Dedifferentiated amniotic fluid mesenchymal stem cell (primary cell): ENCODE measurements at regions not wholly inside any gene's neighbourhood (a gene's known extent, or its start where the extent isn't known, plus 50 kb on each side); places are given as distances from the start of the nearest gene placed in this dataset.
A peak's percentile ranks its signal among the peaks of the same experiment; 100 is the strongest.

Source experiments
- DNase-seq: peaks from one replicate; pipeline ENCODE4 v3.0.0-alpha.2; 2016; ENCODE audit errors: extremely low spot score

GRCh38 chr5:96283589-96283988 is 149.5 kb downstream of the PCSK1 start:
- no peak for DNase-seq

DNA sequence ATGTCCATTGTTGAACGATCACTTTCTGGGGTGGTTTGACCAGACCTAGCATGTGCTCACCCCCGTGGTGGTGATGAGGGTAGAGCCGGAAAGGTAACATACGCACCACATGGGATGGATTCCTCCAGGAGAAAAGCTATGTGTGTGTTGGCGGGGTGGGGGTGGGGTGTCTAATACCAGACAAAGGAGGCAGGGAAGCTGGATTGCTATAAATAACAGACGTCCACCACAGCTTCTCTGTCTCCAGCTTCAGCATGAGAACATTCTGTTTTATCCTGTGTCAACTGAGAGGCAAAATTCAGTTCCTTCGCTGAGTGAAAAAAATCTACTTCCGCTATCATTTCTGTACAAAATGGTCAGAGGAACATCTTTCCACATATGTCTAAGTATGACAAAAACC is 151.0 kb downstream of the PCSK1 start:
- no peak for DNase-seq

DNA sequence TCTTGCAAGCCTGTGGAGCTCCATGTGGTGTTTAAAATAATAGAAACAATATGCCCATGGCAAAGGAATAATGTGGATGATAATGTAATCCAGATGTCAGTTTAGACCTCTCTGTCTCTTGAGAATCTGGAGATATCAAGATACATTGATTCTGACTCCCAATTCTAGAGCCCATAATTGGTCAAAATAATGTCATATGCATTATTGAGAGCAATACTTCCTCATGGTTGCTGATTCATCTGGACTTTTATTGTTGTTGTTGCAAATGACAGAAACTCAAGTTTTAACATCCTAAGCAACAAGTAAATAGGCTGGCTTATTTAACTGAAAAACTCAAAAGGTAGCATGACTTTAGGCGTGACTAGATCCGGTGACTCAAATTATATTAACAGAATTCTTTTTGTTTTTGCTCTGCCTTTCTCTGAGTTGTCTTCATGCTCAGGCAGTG is 152.1 kb downstream of the PCSK1 start:
- no peak for DNase-seq

DNA sequence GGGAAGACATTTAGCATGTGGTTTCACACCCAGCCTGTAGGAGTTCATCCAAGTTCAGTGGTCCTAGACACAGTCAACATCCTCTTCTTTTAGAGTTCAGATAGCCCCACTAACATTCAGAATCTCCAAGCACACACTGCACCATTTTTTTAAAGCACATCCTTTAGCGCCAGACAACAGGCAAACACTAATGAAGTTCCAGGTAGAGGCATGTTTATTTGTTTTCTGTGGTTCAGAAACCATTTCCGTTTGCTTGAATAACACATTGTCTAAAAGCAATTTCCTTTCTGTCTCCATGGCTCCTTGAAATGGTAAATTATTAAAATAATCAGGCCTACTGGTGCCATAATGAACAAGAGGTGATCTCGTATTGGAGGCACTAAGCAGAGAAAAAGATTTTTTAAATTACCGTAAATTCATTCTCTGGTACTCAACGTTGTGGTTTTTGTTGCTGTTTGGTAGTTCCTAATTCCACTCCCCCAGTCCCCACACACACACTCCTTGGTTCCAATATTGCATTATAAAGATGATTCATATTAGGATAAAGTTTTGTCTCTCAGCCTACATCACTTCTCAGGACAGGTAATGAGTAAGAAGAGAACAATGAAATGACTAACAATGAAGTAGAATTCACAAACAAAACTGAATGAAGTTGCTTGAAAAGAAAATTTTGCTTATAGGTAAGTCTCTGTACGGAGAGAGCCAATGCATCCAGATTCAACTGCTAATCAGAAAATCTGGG is 153.1 kb downstream of the PCSK1 start:
- no peak for DNase-seq

DNA sequence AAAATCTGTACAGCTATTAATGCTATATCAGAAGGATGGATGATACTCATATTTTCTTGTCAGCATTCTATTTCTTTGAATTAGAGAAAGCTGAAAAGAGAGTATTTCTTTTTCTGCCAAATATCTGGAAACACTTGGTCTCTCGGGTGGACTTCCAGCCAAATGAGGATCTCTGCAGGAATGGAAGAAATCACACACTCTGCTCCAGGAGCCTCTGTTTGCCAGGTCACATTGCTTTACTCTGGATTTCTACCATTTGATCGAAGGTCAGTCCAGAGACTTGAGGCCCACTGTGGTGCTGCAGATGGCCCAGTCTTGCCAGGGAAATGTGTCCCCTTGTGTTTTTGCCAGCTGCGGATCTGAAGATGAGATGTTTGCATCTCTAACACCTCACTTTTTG is 154.1 kb downstream of the PCSK1 start:
- no peak for DNase-seq

DNA sequence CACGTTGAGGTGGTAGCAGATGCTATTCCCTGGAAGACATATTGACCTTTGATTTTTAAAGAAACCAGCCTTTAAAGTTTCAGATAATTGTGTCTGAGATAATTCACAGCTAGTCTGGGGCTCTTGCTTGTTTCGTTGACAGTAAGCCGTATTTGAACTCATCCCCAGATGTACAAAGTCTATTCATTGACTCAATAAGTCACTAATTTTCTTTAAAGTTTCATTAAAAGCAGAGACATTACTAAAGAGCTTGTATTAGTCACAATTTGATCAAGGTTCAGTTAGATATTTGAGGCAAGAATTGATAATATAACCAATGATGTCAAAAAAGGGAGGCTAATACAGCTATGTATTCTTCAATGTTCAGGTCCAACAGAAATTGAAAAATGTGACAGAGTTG is 158.0 kb downstream of the PCSK1 start:
- DNase-seq: no peak

DNA sequence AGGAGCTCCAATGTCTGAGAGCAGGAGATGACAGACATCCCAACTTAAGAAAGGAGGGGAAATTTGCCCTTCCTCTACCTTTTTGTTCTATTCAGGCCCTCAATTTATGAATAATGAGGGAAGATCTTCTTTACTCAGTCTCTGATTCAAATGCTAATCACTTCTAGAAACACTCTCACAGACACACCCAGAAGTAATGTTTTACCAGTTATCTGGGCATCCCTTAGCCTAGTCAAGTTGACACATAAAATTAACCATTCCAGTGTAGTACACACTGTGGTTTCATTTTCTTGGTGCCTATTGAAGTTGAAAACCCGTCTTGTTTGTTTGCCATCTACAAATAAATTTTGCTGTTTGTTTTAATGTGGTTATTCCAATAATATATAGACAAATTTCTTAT is 167.6 kb downstream of the PCSK1 start:
- no peak for DNase-seq

GRCh38 chr5:96264047-96264446 is 169.0 kb downstream of the PCSK1 start:
- DNase-seq: no peak

DNA sequence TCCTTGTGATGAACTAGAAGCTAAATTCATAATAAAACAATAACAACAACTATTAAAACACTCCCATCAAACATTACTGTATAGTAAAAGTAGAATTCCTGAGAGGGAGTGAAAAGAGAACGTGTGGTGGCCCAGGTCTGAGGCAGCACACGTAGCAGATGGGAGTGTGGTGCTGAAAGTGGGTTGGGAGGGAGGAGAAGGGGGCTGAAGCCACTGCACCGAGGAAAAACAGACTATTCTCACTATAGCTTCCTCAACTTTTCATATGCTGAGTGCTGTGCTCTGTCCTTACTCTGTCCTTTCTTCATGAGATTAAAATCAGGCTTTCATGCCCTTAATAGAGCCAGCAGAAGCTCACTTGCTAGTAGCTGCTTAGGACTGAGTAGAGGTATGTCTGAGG is 170.9 kb downstream of the PCSK1 start:
- DNase-seq: no peak

GRCh38 chr5:96260009-96260408 is 173.0 kb downstream of the PCSK1 start:
- no peak for DNase-seq

- peak; percentile 47 for DNase-seq
Observed at GRCh38 chr5:96259151-96259772, 173.8 kb downstream of the PCSK1 start.

DNA sequence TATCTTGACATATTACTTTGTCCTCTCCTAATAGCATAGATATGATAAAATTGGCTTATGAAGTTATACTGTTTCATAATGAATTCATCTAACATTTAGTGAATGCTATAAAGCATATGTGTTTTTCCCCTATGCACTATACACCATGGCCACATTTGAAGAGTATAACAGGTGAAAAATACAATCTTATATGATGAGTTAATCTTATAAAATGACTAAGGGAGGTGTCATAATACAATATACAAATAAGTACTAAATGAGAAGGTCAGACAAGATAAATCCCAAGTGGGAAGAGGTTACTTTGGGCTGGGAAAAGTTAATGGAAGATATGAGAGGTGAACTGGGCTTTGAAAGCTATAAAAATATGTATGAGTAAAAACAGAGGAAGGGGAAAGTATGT is 174.4 kb downstream of the PCSK1 start:
- DNase-seq: no peak

DNA sequence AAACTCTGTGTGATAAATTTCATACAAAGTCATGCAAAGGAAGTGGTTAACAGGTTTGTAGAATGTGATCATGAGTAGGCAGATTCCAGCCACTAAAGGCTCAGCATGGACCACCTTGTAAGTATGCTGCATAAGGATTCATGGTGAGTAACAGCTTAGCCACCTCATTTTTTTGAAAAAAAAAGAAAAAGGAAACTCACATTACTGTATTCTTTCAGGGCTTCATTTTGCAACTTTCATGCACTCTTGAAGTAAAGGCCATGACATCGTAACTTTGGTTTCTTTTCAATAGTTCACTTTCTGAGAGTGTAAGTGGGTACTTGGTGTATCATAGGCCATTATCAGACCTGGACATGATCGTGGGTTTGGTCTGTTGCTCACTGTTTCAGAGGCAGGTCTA is 175.1 kb downstream of the PCSK1 start:
- no peak for DNase-seq

GRCh38 chr5:96256795-96257470 is 176.1 kb downstream of the PCSK1 start:
- DNase-seq: no peak

- DNase-seq: peak; percentile 87
Observed at GRCh38 chr5:96254980-96255691, 177.9 kb downstream of the PCSK1 start.

DNA sequence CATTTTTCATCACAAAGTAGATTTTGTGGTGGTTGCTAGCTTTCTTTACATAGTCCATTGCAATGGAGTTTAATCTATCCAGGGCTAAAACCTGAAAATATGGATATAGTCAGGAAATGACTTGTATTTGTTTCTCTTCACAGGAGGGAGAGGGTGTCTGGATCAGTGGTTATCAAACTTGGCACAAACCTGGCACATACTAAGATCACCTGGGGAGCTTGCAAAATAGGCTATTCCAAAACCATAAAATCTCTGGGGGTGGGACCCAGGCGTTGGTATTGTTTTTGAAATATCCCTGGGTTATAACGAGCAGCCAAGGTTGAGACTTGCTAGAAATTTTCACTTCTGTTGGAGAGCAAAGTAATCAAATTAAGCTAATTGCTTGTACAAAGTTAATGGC is 179.9 kb downstream of the PCSK1 start:
- DNase-seq: no peak

DNA sequence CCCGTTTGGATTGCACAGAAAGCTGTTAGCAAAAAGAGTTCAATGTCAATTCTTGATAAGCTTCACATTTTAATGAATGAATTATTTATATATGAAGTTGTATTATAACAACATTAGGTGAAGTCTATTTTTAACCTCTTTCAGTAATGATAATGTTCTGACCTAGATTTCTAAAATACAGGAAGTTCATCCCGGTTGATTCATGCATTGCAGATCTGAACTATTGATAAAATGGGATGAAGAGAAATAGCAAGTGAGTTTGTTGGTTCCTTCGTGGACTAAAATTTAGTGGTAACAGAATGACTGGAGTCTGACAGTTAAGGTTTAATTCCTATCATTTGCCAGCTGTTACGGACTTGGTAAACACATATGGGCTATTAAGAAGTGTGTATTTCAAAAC is 180.5 kb downstream of the PCSK1 start:
- no peak for DNase-seq

- DNase-seq: no peak
Observed at GRCh38 chr5:96250782-96251181, 182.3 kb downstream of the PCSK1 start.

- DNase-seq: no peak
Observed at GRCh38 chr5:96248131-96248530, 184.9 kb downstream of the PCSK1 start.

- DNase-seq: no peak
Observed at GRCh38 chr5:96247708-96248107, 185.3 kb downstream of the PCSK1 start.

- DNase-seq: peak; percentile 42
Observed at GRCh38 chr5:96247097-96247701, 185.8 kb downstream of the PCSK1 start.
